HG03097 (cell line): ENCODE measurements at regions not wholly inside any gene's neighbourhood (a gene's known extent, or its start where the extent isn't known, plus 50 kb on each side); places are given as distances from the start of the nearest gene placed in this dataset.
A peak's percentile ranks its signal among the peaks of the same experiment; 100 is the strongest.

Source experiments
- ATAC-seq: cut with Tn5 transposase; IDR thresholded peaks from one replicate; pipeline ENCODE4 v1.9.1; 2021; ENCODE audit not compliant: unreplicated experiment, low FRiP score

DNA sequence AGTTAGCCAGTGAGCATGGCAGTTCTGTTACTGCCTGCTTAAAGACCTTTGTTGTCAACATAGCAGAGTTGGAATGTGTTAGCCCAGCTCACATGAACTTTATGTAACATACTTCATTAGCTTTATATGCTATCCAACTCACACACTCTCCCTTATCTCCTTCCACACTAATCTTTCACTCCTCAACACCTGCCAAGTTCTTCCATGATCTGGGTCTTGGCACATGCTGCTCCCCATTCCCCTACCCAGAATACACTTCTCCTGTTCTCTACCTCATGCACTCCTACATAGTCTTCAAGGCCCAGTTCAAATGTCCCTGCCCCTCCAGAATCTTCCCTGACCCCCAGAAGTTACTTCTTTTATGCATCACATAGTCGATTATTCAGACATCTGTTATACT, 179.3 kb downstream of the KATNAL1 start:
- ATAC-seq: no peak

DNA sequence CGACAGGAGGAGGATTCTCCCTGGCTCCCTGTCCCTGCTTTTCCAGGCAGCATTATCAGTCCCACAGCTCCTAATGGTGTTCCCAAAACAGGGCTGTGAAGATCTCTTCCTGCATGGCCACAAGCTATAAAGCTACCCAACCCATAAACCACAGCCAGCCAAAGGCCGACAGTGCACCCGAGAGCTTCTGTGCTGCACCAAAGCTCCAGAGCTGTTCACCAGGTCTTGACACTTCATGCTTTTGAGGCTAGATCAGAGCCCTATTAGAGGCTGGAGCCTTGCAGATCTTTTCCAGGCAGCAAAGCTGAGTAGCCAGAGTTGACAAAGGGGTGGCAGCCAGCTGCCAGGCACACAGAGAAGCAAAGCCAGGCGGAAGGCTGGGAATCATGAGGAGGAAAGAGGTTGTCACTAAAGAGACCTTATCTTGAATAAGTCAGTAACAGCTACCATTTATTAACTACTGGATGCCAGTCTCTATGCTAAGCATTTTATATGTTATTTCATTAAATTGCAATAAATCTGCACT, 180.4 kb downstream of the KATNAL1 start:
- no peak for ATAC-seq

DNA sequence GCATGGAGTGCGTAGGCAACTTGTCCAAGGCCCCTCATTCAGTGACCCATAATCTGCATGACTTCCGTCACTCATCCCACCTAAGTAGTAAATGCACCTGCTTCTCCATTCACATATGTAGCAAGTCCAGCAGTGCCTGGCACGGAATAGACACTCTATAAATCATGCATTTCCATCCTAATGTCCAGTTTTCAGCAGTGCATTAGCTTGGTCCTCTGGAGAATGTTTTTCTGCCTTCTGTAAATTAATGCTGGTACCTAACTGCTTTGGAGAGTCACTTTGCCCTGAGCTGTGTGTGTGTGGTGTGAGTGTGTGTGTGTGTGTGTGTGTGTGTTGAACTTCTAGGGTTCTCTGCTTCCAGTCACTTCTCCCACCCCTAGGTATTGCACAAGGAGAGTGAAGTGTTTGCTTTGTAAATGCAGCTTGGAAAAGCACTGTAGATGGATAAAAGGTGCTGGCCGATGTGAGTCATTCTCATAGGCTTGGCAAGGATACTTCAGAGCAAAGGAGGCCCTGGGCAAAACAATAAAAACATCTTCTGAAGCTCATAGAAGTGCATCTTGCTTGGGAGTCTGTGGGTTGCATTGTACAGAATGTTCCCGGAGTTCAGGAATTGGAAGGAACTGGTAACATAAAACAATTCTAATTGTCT, 181.8 kb downstream of the KATNAL1 start:
- no peak for ATAC-seq

DNA sequence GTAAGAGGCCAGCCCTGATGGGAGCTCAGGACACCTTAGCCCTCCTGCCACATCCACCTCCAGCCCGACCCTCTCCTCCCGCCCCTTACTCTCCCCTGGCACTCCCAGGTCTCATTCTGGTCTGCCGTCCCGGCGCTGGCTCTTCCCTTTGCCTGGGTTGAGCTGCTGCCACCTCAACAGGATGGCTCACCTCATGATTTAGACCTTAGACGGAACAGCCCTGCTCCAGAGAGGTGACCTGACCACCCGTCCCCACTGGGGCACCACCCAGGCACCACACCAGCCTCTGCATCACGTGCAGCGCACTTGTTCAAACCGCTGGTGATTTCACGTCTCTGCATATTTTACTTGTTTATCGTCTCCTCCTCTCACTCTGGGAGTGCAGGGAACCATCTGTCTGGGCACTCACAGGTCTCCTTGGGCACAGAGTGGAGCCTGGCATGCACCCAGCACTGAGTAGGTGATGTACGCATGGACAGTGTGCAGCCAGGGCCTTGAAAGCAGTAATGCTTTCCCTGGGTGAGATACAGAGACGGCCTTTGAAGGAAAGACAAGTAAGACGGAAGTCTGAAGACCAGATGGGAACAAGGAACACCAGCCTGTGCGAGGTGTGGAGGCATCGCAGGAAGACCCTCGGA, 183.1 kb downstream of the KATNAL1 start:
- no peak for ATAC-seq

DNA sequence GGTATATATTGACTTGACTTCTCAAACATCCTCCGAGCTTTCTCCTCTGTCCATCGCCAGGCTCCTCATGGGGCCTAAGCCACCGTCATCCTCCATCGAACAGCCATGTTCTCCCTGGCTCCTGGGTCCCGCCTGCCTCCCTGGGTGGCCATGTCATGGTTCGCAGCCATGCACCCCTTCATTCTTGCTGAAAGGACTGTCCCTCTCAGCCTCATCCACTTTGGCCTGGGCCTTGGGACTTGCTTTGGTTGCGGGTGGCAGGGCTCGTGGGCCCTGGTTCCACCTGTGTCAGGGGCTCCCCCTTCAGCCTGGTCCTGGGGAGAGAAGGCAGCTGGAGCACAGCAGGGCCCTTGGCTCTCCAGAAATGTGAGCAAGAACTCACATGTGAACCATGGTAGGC, 183.8 kb downstream of the KATNAL1 start:
- ATAC-seq: no peak

DNA sequence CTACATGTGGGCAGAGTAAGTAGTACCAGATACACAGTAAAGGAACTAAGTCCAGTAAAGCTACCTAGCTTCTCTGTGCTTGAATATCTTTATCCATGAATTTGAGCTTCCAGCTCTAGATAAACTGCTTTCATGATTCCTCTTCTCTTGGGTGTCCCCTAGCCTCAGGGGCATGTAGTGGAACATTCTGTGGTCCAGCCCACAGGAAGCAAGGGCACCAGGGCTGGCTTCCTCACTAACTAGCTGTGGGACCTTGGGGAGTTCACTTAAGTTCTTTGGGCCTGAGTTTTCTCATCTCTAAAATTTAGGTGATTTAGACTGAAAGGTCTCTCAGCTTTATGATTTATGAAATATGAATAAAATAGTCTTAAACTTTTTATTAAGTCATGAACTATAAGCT, 185.7 kb downstream of the KATNAL1 start:
- no peak for ATAC-seq

DNA sequence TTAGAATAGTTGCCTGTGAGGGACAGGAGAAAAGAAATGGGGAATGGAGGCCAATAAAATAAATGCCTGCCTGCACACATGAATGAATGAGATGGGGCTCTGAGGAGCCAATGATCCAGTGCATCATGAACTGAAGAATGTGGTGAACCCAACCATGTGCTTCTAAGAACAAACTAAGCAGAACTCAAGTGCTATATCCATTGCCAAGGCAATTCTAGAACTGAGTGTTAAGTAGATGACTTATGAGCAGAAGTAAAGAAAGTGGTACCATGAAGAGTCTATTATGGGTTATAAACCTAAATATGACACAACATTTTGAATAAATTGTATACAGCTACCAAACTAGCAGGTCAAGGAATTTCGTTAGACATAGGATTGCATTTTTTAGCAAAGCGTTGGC, 186.1 kb downstream of the KATNAL1 start:
- ATAC-seq: no peak

DNA sequence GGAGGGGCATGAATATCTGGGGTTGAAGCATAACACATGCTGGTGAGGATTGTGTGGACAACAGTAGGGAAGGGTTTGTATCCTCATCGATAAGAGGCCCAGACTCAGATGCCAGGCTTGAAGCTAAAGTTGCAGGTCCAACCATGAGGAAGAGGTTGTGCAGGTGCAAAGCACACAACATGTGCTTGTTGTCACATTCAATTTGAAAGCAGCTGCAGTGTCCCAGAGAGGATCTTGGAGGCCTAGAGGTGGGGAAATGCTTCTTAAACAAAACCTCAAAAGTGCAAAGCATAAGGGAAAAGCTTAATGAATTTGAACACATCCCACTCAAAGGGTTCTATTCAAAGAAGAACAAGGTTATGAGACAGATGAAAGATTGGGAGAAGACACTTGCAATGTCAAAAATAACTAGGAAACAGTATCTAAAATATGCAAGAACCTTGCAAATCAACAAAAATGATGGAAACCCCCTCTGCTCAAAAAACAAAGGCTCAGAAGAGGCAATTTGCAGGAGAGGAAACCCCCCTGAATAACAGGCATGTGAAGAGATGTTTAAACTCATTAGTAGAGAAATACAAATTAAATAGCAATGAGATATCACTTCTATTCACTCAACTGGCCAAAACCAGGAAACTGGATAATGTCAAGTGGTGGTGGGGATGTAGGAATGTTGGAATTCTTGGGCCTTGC, 187.1 kb downstream of the KATNAL1 start:
- no peak for ATAC-seq

DNA sequence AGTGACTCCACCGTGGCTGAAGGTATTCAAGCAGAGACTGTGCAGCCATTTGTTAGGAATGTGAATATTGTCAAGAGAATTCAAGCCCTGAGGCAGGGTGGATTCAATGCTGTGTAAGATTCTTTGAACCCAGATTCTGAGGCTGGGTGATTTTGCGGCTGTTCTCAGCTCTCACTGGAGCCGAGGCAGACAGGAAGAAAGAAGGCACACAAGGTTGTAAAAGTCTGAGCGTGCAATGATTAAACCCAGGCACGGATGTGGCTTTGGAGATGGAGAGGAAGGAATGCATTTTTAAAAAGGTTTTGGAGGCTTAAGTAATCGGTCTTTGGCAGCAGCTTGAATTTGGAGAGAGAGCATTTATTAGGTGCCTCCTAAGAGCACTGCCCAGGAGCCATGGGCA, 187.9 kb downstream of the KATNAL1 start:
- no peak for ATAC-seq

DNA sequence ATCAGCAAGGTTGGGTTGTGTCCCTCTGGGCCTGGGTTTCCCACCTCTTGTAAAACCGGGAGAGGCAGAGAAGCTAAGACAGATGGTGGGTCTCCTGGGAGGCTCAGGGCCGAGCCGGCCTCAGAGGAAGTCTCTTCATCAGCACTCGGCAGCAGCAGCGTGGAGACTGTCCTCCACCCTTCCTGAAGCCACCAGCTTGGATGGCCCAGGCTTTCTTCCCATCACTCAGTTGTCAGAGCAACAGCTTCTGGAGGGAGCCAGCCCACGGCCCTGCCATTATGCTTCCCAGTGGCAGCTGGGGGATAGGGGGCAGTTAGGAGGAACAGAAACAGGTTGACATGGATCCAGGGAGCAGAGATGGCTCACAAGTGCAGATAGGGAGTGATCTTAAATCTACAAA, 191.0 kb downstream of the KATNAL1 start:
- ATAC-seq: no peak

DNA sequence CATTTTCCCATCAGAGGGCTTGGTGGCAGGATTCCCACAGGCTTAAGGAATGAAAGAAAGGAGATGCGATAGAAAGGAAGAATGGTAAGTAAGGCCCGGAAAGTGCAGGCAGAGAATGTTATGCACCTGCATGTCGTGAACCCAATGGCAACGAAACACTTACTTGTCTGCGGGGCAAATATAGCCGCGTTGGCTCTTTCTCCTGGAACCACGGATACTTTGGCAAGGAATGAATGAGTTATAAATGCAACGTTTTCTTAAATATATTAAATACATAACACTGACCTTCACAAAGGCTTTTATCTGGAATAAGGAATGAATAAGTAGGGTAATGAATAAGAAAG, 192.1 kb downstream of the KATNAL1 start:
- ATAC-seq: no peak

DNA sequence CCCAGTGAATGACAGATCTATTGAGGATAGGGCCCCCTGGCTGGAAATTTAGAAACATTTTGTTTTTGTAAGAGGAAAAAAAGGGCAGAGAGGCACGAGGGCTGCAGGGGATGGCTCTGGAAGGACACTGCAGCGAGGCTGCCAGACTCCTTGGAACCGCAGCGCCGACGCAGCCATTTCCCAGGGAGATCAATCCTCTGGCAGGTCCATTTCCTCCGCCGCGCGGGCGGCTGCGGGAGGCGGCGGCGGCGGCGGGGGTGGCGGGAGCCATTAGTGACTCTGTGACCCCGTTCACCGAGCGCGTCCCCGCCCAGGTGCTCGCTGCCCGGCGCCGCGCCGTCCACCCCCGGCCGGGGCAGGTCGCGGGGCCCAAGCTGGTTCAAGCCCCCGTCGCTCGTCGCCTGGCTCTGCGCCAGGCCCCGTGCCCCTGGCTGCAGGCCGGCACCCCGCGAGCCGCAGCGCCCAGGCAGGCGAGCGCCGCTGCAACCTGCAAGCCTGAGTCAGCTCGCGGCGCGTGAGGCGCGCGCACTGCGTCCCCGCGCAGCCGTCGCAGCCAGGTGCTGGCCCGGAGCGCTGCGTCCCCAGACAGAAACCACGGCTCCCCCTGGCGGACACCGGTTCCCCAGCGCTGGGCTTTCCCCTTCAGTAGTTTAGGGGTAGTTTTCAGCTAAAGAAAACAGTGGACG, 192.6 kb downstream of the KATNAL1 start:
- ATAC-seq: peak; percentile 72

DNA sequence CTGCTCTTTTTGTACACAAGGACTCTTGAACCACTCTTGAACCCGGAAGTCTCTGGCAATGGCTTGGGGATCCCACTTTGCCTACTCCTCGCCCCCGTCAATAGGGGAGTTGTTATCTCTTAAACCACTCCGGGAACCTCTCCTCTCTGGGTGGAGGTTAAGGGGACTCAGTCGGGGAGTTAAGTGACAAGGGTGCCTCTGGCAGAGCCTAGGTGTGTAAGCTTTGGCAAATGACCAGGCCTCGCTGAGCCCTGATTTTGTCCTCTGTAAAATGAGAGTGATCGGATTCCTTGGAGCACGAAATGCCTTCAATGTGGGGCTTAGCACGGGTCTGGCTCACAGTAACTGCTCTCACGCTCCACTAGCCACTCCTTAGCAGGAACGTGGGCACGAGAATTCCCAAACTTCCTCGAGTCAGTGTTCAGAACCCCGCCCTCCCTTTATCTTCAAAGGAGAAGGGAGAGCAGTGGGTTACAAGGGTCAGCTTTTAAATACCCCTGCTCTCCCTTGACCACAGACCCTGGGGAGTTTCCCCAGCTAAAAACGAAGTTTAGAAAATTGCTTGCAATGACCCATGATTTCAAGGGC, 193.3 kb downstream of the KATNAL1 start:
- no peak for ATAC-seq

DNA sequence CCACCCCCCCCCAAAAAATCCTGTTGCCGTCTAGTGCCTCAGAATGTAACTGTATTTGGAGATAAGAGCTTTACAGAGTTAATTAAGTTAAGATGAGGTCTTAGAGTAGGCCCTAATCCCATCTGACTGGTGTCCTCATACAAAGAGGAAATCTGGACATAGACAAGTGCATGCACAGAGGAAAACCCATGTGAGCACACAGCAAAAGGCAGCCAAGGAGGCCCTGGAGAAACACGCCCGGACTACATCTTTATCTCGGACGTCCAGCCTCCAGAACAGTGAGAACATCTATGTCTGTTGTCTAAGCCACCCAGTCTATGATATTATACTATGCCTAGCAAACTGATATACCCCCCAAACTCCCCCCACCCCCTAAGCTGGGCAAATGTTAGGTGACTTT, 193.8 kb downstream of the KATNAL1 start:
- ATAC-seq: no peak

DNA sequence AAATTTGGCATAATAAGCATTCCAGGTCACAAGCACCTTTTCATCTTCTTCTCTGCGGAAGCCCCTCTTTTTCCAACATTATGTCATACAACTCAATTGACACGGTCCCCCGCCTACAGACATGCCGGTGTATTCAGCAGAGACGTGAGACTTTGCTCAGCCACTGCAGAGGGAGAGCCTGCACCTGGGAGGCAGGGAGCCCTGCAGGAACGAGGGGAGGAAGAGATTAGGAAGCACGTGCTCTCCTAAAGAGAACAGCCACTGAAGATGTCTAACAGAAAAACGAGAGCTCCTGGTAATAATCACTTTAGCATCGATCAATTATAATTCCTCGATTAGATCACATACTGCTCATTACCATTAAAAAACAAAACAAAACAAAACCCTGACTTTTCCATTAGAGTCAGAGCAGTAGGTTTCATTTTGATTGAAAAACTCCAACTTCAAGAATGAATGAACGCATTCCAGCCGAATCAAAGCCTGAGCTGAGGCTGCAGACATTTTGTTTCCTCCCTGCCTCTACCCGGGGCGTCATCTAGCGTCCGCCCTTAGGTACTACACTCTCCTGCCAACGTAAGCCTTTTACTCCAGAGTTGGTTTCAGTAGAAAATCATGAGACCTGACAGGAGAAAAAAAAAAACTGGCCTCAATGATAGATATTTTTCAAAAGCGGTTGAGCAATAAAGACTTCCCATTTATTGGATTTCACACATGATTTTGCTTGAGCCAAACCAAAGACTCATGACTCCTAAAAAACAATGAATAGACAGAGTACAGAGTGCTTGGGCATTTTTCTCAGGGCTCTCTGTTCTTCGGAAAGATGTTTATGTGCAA, 194.5 kb downstream of the KATNAL1 start:
- no peak for ATAC-seq

DNA sequence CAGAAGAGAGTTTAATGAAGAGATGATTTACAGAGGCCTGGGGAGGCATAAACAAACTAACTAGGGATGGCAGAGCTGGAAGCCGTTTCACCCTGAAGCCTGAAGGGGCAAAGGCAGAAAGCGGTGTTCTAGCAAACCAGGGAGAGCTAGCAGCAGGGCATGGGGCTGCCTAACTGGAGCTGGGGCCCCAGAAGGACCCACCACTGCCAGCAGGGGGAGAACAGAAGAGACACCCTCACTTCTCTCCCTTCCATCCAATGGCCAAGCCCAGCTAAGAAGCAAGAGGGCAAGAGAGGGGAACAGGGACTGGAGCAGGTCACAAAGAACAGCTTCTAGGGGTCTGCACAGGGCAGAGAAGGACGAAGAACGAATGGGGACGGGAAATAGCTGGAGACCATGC, 195.5 kb downstream of the KATNAL1 start:
- no peak for ATAC-seq

DNA sequence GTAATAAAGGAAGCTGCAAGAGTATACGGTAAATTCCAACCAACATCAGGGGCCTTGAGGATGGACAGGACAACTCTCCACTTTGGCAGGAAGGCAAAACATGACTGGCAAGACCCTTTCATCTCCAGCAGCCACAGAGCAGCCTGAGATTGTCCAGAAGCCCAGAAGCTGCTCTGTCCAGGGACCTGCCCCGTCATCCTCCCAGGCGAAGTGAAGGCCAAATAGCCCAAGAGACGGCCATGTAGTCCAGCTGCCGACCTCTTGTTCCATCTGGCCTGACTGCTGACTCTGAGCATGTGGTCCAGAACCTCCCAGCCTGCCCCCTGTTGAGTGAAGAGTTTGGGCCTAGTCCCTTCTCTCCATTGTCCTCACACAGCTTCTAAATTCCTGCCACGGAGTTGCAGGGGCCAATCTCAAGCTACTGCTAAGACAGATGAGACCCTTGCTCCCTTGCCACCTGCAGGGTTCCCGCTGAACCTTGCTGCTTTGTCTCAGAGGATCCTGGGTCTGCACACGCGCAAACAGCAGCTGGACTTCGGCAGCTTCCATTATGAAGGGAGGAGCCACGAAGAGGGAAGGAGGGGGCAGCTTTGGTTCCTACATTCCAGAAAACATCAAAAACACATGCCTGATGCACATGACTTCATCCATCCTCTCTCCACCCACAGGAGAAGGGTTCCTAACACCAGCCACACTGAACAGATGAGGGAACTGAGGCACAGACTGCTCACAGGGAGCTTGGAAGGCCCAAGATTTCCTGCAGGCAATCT, 196.9 kb downstream of the KATNAL1 start:
- ATAC-seq: no peak

DNA sequence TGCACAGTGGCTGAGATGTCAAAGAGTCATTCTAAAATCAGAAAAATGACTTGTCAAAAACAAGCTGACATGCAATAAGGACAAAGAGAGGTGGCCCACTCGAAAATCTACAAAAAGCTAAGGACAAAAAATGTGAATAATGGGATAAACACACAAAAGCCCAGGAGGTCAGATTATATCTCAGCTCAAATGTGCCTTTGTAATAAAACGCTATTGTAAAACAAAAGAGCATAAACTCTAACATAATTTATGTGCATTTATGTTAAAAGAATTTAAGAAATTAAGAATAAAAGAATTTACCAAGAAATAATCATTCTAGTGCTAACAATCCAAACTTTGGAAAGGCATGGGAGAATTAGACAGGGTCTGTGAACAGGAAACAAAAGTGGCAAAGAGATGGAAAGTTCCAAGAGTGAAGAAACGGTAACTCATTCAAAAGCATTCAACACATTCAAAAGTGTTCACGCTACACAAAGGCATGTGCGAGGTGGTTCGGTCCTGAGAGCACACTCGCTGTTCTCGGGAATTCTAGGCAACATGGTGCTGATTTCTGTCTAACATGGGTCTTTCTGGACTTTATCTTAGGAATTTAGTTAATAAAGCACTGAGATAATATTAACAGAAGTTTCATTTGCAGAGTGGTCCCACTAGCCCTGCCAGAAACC, 197.7 kb downstream of the KATNAL1 start:
- no peak for ATAC-seq

DNA sequence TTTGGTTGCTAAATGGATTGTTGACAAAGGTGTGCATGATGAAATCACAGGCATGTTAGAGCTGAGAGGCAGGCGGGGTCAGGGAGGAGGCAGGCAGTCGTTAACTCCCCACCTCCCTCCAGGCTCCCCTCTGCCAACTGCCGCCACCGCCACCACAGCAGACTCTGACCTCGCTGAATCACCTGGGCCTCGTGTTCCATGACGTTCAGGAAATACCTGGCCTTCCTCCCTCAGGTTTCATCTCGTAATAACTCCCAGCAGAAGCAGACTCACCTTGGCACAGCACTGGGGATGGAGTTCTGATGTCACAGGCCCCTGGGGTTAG, 198.5 kb downstream of the KATNAL1 start:
- no peak for ATAC-seq
